HepG2 (cell line): ENCODE measurements at regions not wholly inside any gene's neighbourhood (a gene's known extent, or its start where the extent isn't known, plus 50 kb on each side); places are given as distances from the start of the nearest gene placed in this dataset.

Source experiments
- ATAC-seq: fragments of 200-7000 bp; cut with Tn5 transposase; 3 replicates; pipeline ENCODE4 v1.9.1; 2020; ENCODE audit warnings: mild to moderate bottlenecking, moderate library complexity
- BruUV-seq: library from RNA; stranded (reverse); fragments of 400-500 nt; replicated peaks from 2 replicates; lab custom pipeline; 2021; lab: Mats Ljungman, UMichigan
- CTCF ChIA-PET: fragments of 300-600 bp; formaldehyde crosslinking; extraction: SDS; loops from one replicate; lab custom pipeline; 2021; ENCODE audit warnings: low total read pairs, inconsistent platforms, low intra/inter-chr PET ratio; lab: Yijun Ruan, JAX
- POLR2A ChIA-PET: fragments of 350-600 bp; sonication (Branson Sonifier 250); formaldehyde crosslinking; loops from one replicate; lab custom pipeline; 2020; ENCODE audit warnings: antibody characterized with exemption, inconsistent platforms; lab: Yijun Ruan, JAX
- DNase-seq: peaks from one replicate; pipeline ENCODE4 v3.0.0-alpha.2; 2015; ENCODE audit warnings: low spot score
- FAIRE-seq: peaks from 3 replicates; lab custom pipeline; 2011; peaks lifted over from hg19 to GRCh38; lab: Jason Lieb, UNC
- H2AFZ ChIP-seq: one replicate; pipeline ENCODE4 v1.6.1; 2011; ENCODE audit warnings: low read length, inconsistent platforms
- H3K27ac ChIP-seq: fragments of 300-600 bp; 3 replicates; pipeline ENCODE4 v1.8.0; 2011; ENCODE audit warnings: mixed run types, mild to moderate bottlenecking, mixed read lengths, low read length, inconsistent platforms; ENCODE audit not compliant: insufficient read depth; ENCODE audit errors: extremely low read length
- H3K27me3 ChIP-seq, 2 experiments: fragments of 200-600 bp in 1 of 2; 2 replicates in 1 of 2; 3 replicates in 1 of 2; pipeline versions ENCODE4 v1.6.0 to v1.8.0; 2011; ENCODE audit warnings: low read length in 2 of 2, mild to moderate bottlenecking in 2 of 2, moderate library complexity in 2 of 2, inconsistent platforms in 1 of 2; ENCODE audit not compliant: insufficient read depth in 2 of 2, control insufficient read depth in 1 of 2
- H3K36me3 ChIP-seq, 2 experiments: fragments of 200-600 bp in 1 of 2; replicated peaks in 1 of 2; 2 replicates in 1 of 2; 3 replicates in 1 of 2; pipeline versions ENCODE4 v1.5.1 to v1.8.0; 2011; ENCODE audit warnings: low read length in 2 of 2, inconsistent platforms in 1 of 2; ENCODE audit not compliant: insufficient read depth in 2 of 2, control insufficient read depth in 1 of 2
- H3K4me1 ChIP-seq: 2 replicates; pipeline ENCODE4 v1.5.1; 2012; ENCODE audit warnings: low read length, inconsistent platforms; ENCODE audit not compliant: insufficient read depth
- H3K4me2 ChIP-seq: 2 replicates; pipeline ENCODE4 v1.6.0; 2011; ENCODE audit warnings: low read depth, low read length, inconsistent platforms
- H3K4me3 ChIP-seq, 3 experiments: fragments of 200-600 bp in 1 of 3; sonication (generic), shearing (Covaris generic) in 1 of 3; replicated peaks in 1 of 3; 2 replicates each; pipeline ENCODE4 v1.5.1; 2011 to 2016; ENCODE audit warnings: low read length in 3 of 3, inconsistent platforms in 2 of 3, low read depth in 2 of 3, mild to moderate bottlenecking in 2 of 3, control low read depth in 1 of 3, mixed read lengths in 1 of 3; ENCODE audit not compliant: insufficient read depth in 1 of 3
- H3K79me2 ChIP-seq: one replicate; pipeline ENCODE4 v1.6.1; 2011; ENCODE audit warnings: low read length, inconsistent platforms; ENCODE audit not compliant: insufficient read depth
- H3K9ac ChIP-seq: 2 replicates; pipeline ENCODE4 v1.6.0; 2011; ENCODE audit warnings: mild to moderate bottlenecking, low read depth, low read length, inconsistent platforms; ENCODE audit not compliant: insufficient read depth
- H3K9me3 ChIP-seq: 2 replicates; pipeline ENCODE4 v1.5.1; 2012; ENCODE audit warnings: mild to moderate bottlenecking, low read length
- H4K20me1 ChIP-seq: 2 replicates; pipeline ENCODE4 v1.6.0; 2011; ENCODE audit warnings: inconsistent platforms, mild to moderate bottlenecking, low read length, moderate library complexity; ENCODE audit not compliant: insufficient read depth
- AHDC1 ChIP-seq: sonication (generic); formaldehyde crosslinking; IDR thresholded peaks from 2 replicates; pipeline ENCODE4 v1.5.1; 2020; ENCODE audit warnings: mild to moderate bottlenecking, missing genetic modification reagents, borderline replicate concordance
- BRF2 ChIP-seq: sonication (generic); formaldehyde crosslinking; IDR thresholded peaks from 2 replicates; pipeline ENCODE4 v1.8.1; 2022; ENCODE audit warnings: mild to moderate bottlenecking, missing genetic modification reagents
- HNRNPK ChIP-seq: fragments of 200-400 bp; formaldehyde crosslinking; IDR thresholded peaks from 2 replicates; pipeline ENCODE4 v1.6.1; 2018; ENCODE audit warnings: low read length, low read depth, moderate library complexity, mild to moderate bottlenecking; ENCODE audit not compliant: poor library complexity, severe bottlenecking
- MXD4 ChIP-seq: IDR thresholded peaks from 2 replicates; pipeline ENCODE4 v1.6.1; 2016; ENCODE audit warnings: mild to moderate bottlenecking, missing biosample characterization, missing genetic modification reagents
- SAFB2 ChIP-seq: sonication (generic); formaldehyde crosslinking; IDR thresholded peaks from 2 replicates; pipeline ENCODE4 v1.5.1; 2020; ENCODE audit warnings: missing genetic modification reagents, low read depth, mild to moderate bottlenecking, borderline replicate concordance
- SMYD3 ChIP-seq: sonication (generic); formaldehyde crosslinking; IDR thresholded peaks from 2 replicates; pipeline ENCODE4 v1.8.1; 2023; ENCODE audit warnings: mild to moderate bottlenecking, missing genetic modification reagents
- SP140L ChIP-seq: sonication (generic); formaldehyde crosslinking; IDR thresholded peaks from 2 replicates; pipeline ENCODE4 v1.4.0; 2020; ENCODE audit warnings: missing genetic modification reagents, borderline replicate concordance
- THAP9 ChIP-seq: sonication (generic); formaldehyde crosslinking; IDR thresholded peaks from 2 replicates; pipeline ENCODE4; 2020; ENCODE audit warnings: missing genetic modification reagents, mild to moderate bottlenecking, borderline replicate concordance
- XBP1 ChIP-seq: sonication (generic); formaldehyde crosslinking; IDR thresholded peaks from 2 replicates; pipeline ENCODE4 v1.5.0; 2020; ENCODE audit warnings: missing genetic modification reagents
- ZNF503 ChIP-seq: sonication (generic); formaldehyde crosslinking; IDR thresholded peaks from 2 replicates; pipeline ENCODE4 v1.4.0; 2020; ENCODE audit warnings: missing genetic modification reagents
- ZNF563 ChIP-seq: sonication (generic); formaldehyde crosslinking; IDR thresholded peaks from 2 replicates; pipeline ENCODE4 v1.8.0; 2022; ENCODE audit warnings: mild to moderate bottlenecking, moderate library complexity, missing genetic modification reagents
- in situ Hi-C: cut with HindIII; loops from 2 replicates; pipeline ENCODE4 v1.10.0; 2017; ENCODE audit warnings: low pct_unique_long_range_greater_than_20kb; ENCODE audit not compliant: extremely low pct_ligation_motif_present
- intact Hi-C: fragments of 100-400 bp; cut with micrococcal nuclease; formaldehyde crosslinking; loops from one replicate; pipeline ENCODE4 v1.10.0; 2022; ENCODE audit not compliant: unreplicated experiment

GRCh38 chr9:71245651-71246050 lies 124.2 kb upstream of the TRPM3 start:
- H3K27me3 ChIP-seq: no peaks in the 10 kb centered on the region
- ChIA-PET POLR2A (no interaction called here), CTCF (no interaction called here)
- H3K9me3 ChIP-seq: no peaks in the 10 kb centered on the region
- no peak overlapping the region for H3K27ac ChIP-seq
- 0 out of 2 replicates have a peak, but pooled peaks cover 3% of the 10 kb centered on the region for H3K4me1 ChIP-seq
- in situ Hi-C loops: loop anchor here (5.0 kb wide), 2 partner anchors 323 to 603 kb away; no protein-coding TSS in a partner anchor
- no peak for DNase-seq
- no peaks in the 10 kb centered on the region for H3K79me2 ChIP-seq
- BruUV-seq: no TSS peak
- no peaks in the 10 kb centered on the region for H3K36me3 ChIP-seq
- H3K4me3 ChIP-seq: no peak overlapping the region
- no peak for TF ChIP-seq THAP9
- TF ChIP-seq XBP1 (CRISPR knock-in tag): no peak
- no peak for TF ChIP-seq SP140L (CRISPR knock-in tag)
- no peak for TF ChIP-seq BRF2
- TF ChIP-seq AHDC1: no peak
- no peak for TF ChIP-seq SMYD3 (CRISPR knock-in tag)
- TF ChIP-seq ZNF563 (CRISPR knock-in tag): no peak
- TF ChIP-seq HNRNPK: no peak
- no peak for TF ChIP-seq MXD4 (CRISPR knock-in tag)
- no peak for TF ChIP-seq SAFB2 (CRISPR knock-in tag)
- TF ChIP-seq ZNF503 (CRISPR knock-in tag): no peak
- no peak overlapping the region for H3K4me2 ChIP-seq
- intact Hi-C loops: no loop called here
- no peak for ATAC-seq
- H3K9ac ChIP-seq: no peak overlapping the region
- H4K20me1 ChIP-seq: no peaks in the 10 kb centered on the region
- FAIRE-seq: no peak
- no peak overlapping the region for H2AFZ ChIP-seq
